Pons (tissue), 1 donor: ENCODE measurements at regions not wholly inside any gene's neighbourhood (a gene's known extent, or its start where the extent isn't known, plus 50 kb on each side); places are given as distances from the start of the nearest gene placed in this dataset.
A peak's percentile ranks its signal among the peaks of the same experiment; 100 is the strongest.
"Not testable (repeated sequence)": the region's sequence is repeated elsewhere in the genome, so short reads cannot be mapped to it uniquely, and the experiment has no call there.

Experiments
- DNase-seq: peaks from one replicate; pipeline ENCODE4 v3.0.0-alpha.2; 2016; ENCODE audit warnings: low spot score

DNA sequence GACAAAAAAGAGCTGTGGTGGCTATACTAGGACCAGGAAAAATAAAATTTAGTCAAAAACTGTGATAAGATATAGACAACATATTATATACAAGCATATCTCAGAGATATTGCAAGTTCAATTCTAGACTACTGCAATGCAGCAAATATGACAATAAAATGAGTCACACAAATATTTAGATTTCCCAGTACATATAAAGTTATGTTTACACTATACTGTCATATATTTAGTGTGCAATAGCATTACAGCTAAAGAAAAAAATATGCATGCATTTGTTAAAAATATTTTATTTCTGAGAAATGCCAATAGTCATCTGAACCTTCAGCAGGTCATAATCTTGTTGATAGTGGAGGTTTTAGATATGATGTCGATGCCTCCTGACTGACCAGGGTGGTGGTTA lies 72.1 kb downstream of the AKR1C4 start:
- DNase-seq: no peak

DNA sequence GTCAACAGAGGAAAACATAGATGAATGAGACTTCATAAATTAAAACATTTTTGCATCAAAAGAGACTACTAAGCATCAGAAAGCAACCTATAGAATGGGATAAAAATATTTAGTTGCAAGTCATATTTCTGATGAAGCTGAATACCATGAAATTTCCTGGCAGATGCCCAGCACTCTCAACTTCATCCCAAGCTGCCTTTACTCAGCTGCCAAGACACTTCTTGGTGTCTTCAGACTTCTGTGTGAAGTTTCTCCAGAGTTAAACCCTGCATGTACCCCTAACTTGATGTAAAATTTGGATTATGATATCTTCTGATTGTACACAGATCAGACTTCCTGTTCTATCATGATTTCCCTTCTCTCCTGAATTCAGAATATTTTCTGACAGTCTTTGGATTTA lies 73.2 kb downstream of the AKR1C4 start:
- DNase-seq: no peak

DNA sequence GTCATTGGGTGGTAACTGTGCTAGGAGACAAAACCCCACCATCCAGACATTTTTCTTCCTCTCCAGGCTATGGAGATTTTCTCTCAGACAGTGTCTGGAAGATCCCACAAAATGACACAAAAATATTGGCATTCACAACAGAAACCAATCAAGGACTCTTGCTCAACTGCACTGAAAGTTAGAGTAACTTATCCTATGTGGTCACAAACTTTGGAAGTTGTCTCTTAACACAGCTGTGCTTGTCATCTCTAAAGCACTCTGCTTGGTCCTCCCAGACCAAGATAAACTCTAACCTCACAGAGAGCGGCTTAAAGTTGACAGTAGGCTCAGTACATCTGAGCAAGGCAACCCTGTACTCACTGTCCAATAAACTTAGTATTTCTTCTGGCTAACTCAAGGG lies 74.9 kb downstream of the AKR1C4 start:
- no peak for DNase-seq

GRCh38 chr10:5272065-5272803 lies 75.6 kb downstream of the AKR1C4 start:
- no peak for DNase-seq

DNA sequence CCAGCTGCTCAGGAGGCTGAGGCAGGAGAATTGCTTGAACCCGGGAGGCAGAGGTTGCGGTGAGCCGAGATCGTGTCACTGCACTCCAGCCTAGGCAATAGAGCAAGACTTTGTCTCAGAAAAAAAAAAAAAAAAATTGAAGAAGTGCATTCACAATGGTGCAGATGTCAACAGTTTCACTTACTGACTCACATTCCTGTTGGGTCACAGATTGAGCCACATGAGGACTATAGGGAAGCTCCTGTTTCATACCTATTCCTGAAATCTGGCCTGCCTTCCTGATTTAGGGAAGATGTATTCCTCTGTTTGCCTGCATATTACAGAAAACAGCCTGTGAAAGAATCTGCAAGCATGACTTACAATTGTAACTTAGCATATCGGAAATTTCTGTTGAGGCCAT lies 78.2 kb downstream of the AKR1C4 start:
- DNase-seq: no peak

- DNase-seq: no peak
Measured at GRCh38 chr10:5281356-5281755, 83.4 kb upstream of the UCN3 start.

- no peak for DNase-seq
Measured at GRCh38 chr10:5282137-5282536, 82.6 kb upstream of the UCN3 start.

GRCh38 chr10:5283305-5284158 lies 81.2 kb upstream of the UCN3 start:
- peak; percentile 25 for DNase-seq

DNA sequence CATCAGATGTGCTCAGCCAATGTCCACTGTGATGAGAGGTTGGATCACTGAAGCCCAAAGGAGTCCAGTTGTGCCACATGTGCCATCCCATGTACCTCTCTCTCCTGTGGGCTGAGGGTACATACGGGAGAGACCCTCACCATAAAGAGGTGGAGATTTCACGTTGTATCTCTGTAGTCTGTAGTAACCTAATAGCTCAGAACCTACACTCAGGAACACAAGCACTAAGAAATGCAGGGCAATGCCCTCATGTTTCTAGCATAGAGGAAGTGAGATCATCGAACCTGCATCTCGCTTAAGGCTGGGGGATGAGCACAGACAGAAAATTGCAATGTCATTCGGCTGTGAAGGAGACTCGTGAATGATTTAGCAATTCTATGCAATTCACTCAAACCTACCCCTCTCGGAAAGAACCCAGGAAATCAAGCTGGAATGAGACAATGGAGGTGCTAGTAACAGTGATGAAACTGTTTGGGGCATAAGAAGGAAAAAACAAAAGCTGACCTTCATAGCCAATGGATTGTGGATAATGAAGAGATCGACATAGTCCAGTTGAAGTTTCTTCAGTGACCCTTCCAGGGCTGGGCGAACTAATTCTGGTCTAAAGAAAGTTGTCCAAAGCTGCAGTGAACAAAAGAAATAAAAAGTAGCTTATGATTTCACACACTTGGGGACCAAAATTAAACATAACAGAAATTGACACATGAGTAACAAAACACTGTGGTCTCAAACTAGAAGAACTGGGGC lies 80.3 kb upstream of the UCN3 start:
- DNase-seq: no peak

- DNase-seq: no peak
Measured at GRCh38 chr10:5285186-5285585, 79.6 kb upstream of the UCN3 start.

DNA sequence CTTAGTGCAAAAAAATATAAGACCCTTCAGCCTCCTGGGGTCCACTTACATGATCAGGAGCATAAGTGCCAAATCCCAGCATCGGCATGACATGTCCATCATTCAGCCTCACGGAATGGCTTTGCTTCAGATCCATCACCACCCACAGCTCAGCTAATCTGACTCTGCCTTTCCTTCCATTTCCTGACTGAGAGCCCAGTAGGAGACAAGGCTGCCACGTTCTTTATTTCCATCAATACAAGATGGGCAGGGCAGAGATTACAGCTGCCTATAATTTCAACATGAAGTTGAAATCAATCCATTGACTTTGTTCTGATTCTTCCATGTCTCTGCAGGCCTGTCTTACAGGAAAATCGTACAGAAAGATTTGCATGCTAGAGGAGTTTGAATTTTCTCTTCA lies 76.4 kb upstream of the UCN3 start:
- DNase-seq: no peak

GRCh38 chr10:5289228-5289627 lies 75.5 kb upstream of the UCN3 start:
- not testable (repeated sequence) for DNase-seq

- DNase-seq: peak; percentile 2
Measured at GRCh38 chr10:5291501-5292195, 73.1 kb upstream of the UCN3 start.

GRCh38 chr10:5292196-5292735 lies 72.5 kb upstream of the UCN3 start:
- no peak for DNase-seq

GRCh38 chr10:5292970-5293369 lies 71.8 kb upstream of the UCN3 start:
- not testable (repeated sequence) for DNase-seq

DNA sequence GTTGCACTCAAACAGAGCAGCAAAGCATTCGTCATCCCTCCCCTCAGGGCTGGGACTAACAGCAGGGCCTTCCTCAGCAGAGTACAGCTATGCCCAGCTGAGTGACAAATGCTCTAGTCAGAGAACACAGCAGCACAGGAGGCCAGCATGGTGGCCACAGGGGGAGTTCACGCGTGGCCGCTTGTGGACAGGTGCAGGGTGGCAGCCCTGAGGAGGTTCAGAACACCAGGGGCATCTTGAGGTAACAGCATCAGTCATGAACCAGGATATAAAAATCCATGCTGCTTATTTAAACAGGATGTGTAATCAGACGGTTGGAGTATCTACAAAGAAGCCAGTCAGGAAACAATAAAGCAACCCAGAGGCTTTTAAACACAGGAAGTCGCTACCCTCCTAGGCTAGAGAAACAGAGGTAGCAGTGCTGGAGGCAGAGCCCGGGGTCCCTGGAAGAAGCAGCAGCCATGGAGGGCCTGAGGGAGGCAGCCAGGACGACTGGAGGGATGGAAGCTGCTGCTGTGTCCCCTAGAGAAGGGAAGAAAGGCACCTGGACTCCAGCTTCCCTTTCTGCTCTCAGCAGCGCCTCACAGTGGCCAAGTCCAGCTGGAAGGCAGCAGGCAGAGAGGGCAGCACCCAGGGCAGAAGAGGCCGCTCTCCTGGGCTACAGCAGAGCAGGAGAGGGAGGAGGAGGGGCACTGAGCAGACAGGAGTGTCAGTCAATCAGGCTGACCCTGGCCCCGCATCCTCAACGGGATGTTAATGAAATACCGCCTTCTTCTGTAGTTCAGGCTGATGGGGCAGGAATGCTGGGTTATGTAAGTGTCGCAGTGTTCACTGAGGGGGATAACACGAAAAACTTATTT lies 70.8 kb upstream of the UCN3 start:
- no peak for DNase-seq

- no peak for DNase-seq
Measured at GRCh38 chr10:5297466-5297865, 67.3 kb upstream of the UCN3 start.

- DNase-seq: no peak
Measured at GRCh38 chr10:5297996-5298395, 66.8 kb upstream of the UCN3 start.

GRCh38 chr10:5299950-5300349 lies 64.8 kb upstream of the UCN3 start:
- DNase-seq: no peak

DNA sequence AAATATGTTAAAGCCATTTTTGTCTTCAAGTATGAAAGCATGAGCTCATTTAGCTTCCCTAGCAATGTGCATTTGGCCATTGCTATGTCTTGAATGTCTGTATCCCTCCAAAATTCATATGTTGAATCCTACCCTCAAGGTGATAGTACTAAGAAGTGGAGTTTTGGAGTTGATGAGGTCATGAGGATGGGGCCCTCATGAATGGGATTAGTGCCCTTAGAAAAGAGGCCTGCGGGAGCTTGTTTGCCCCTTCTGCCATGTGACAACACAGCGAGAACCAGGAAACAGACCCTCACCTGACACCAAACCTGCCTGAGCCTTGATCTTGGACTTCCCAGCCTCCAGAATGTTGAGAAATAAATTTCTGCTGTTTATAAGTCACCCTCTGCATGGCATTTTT lies 61.3 kb upstream of the UCN3 start:
- DNase-seq: no peak

DNA sequence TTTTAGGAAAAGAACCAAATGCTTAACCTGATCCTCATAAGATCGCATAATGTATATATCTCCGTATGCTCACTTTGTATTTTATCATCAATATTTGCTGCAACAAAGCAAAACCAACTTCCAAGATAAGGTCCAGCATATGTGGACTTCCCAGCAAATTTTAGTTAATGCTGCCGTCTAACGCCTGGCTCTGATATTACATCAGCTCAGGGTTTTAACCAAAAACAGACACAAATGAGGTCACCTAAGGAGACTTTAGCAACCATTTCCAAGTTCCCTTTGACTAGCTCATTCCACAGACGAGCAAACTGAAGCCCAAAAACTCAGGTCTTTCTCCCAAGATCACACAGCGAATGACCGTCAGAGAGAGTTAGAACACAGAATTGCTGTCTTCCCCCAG lies 59.4 kb upstream of the UCN3 start:
- DNase-seq: no peak
